ENCODE measurements at regions not wholly inside any gene's neighbourhood (a gene's known extent, or its start where the extent isn't known, plus 50 kb on each side); places are given as distances from the start of the nearest gene placed in this dataset.

- 94% methylated on average over 7 of the region's 7 CpGs for WGBS (ENCODE audit: insufficient coverage)
- no peak overlapping the region for H3K9ac ChIP-seq (ENCODE audit: low read length)
- H3K27ac Mint-ChIP-seq: no peak overlapping the region
- no peaks in the 10 kb centered on the region for H3K27me3 ChIP-seq (replicated peaks in 1 of 4; ENCODE audit: control extremely low read depth in 1 of 4, control insufficient read depth in 3 of 4, insufficient read depth in 4 of 4, low read length in 3 of 4)
- DNase-seq (no peak), ATAC-seq (ENCODE audit: low read depth) (no peak)
- H3K79me2 ChIP-seq (ENCODE audit: control insufficient read depth, insufficient read depth, low read length): no peaks in the 10 kb centered on the region
- no peak overlapping the region for H3K4me3 ChIP-seq (ENCODE audit: control extremely low read depth in 1 of 5, extremely low read depth in 1 of 5, insufficient read depth in 1 of 5, low read depth in 2 of 5, low read length in 4 of 5)
- H3K4me2 ChIP-seq (replicated peaks; ENCODE audit: low read depth, low read length, poor library complexity, severe bottlenecking): no peak overlapping the region
- H3K4me3 Mint-ChIP-seq: no peak overlapping the region
- intact Hi-C loops (cut with micrococcal nuclease): no loop called here
- H3K9me3 Mint-ChIP-seq (ENCODE audit: insufficient read depth): no peaks in the 10 kb centered on the region
- peaks cover 0 to 6% (median 0%) of the 10 kb centered on the region in 3 donors for H3K9me3 ChIP-seq (ENCODE audit: control extremely low read depth in 1 of 3, control insufficient read depth in 2 of 3, insufficient read depth in 1 of 3, low read length in 2 of 3)
- POLR2A ChIA-PET: no interaction called here
- CTCF ChIA-PET: no interaction called here
- H3K27me3 Mint-ChIP-seq: peaks cover 4% of the 10 kb centered on the region
- peaks cover 4 to 13% of the 10 kb centered on the region in 2 donors for H3K4me1 ChIP-seq (ENCODE audit: control insufficient read depth in 2 of 2, insufficient read depth in 2 of 2, low read length in 2 of 2)
- no peak overlapping the region for H3K27ac ChIP-seq (ENCODE audit: low read length in 2 of 2)
- TF ChIP-seq EZH2 (IDR thresholded peaks at IDR 0.05; ENCODE audit: borderline replicate concordance, insufficient read depth, low read depth, low read length, poor library complexity, severe bottlenecking) (no peak), CTCF (IDR thresholded peaks at IDR 0.05) (no peak)
- no peak overlapping the region for H2AFZ ChIP-seq (ENCODE audit: insufficient read depth, low read depth, low read length, poor library complexity, severe bottlenecking)
- H3K36me3 ChIP-seq (replicated peaks in 1 of 2; ENCODE audit: control extremely low read depth in 1 of 2, control insufficient read depth in 1 of 2, extremely low read depth in 1 of 2, insufficient read depth in 2 of 2, low read length in 1 of 2): no peaks in the 10 kb centered on the region
- peaks cover 12% of the 10 kb centered on the region for H3K4me1 Mint-ChIP-seq
- no peaks in the 10 kb centered on the region for H4K20me1 ChIP-seq (ENCODE audit: control insufficient read depth, insufficient read depth, low read length, poor library complexity, severe bottlenecking)
These were observed 267.5 kb upstream of the AGTR2 start for GRCh38 chrX:115902995-115903394.

- H3K27ac ChIP-seq (ENCODE audit: low read length in 2 of 2): no peak overlapping the region
- no peak for ATAC-seq (ENCODE audit: low read depth)
- no peaks in the 10 kb centered on the region for H3K9me3 ChIP-seq (ENCODE audit: control extremely low read depth in 1 of 3, control insufficient read depth in 2 of 3, insufficient read depth in 1 of 3, low read length in 2 of 3)
- no peaks in the 10 kb centered on the region for H3K36me3 ChIP-seq (replicated peaks in 1 of 2; ENCODE audit: control extremely low read depth in 1 of 2, control insufficient read depth in 1 of 2, extremely low read depth in 1 of 2, insufficient read depth in 2 of 2, low read length in 1 of 2)
- no peak overlapping the region for H3K4me3 Mint-ChIP-seq
- no peaks in the 10 kb centered on the region for H3K9me3 Mint-ChIP-seq (ENCODE audit: insufficient read depth)
- intact Hi-C loops (cut with micrococcal nuclease): no loop called here
- H3K27ac Mint-ChIP-seq: no peak overlapping the region
- no peak for TF ChIP-seq EZH2 (IDR thresholded peaks at IDR 0.05; ENCODE audit: borderline replicate concordance, insufficient read depth, low read depth, low read length, poor library complexity, severe bottlenecking)
- TF ChIP-seq CTCF (IDR thresholded peaks at IDR 0.05): no peak
- H3K4me2 ChIP-seq (replicated peaks; ENCODE audit: low read depth, low read length, poor library complexity, severe bottlenecking): no peak overlapping the region
- no peak overlapping the region for H3K9ac ChIP-seq (ENCODE audit: low read length)
- 89% methylated on average over 1 of the region's 2 CpGs for WGBS (ENCODE audit: insufficient coverage)
- no peaks in the 10 kb centered on the region for H3K4me1 Mint-ChIP-seq
- no peaks in the 10 kb centered on the region for H3K79me2 ChIP-seq (ENCODE audit: control insufficient read depth, insufficient read depth, low read length)
- no peak overlapping the region for H3K4me3 ChIP-seq (ENCODE audit: control extremely low read depth in 1 of 5, extremely low read depth in 1 of 5, insufficient read depth in 1 of 5, low read depth in 2 of 5, low read length in 4 of 5)
- peaks cover 8% of the 10 kb centered on the region for H3K27me3 Mint-ChIP-seq
- ChIA-PET CTCF (no interaction called here), POLR2A (no interaction called here)
- DNase-seq: no peak
- H4K20me1 ChIP-seq (ENCODE audit: control insufficient read depth, insufficient read depth, low read length, poor library complexity, severe bottlenecking): no peaks in the 10 kb centered on the region
- no peaks in the 10 kb centered on the region for H3K4me1 ChIP-seq (ENCODE audit: control insufficient read depth in 2 of 2, insufficient read depth in 2 of 2, low read length in 2 of 2)
- H3K27me3 ChIP-seq (replicated peaks in 1 of 4; ENCODE audit: control extremely low read depth in 1 of 4, control insufficient read depth in 3 of 4, insufficient read depth in 4 of 4, low read length in 3 of 4): no peaks in the 10 kb centered on the region
- no peak overlapping the region for H2AFZ ChIP-seq (ENCODE audit: insufficient read depth, low read depth, low read length, poor library complexity, severe bottlenecking)
These were observed 264.3 kb upstream of the AGTR2 start for GRCh38 chrX:115906276-115906675.
